ENCODE measurements at regions not wholly inside any gene's neighbourhood (a gene's known extent, or its start where the extent isn't known, plus 50 kb on each side); places are given as distances from the start of the nearest gene placed in this dataset.

GRCh38 chr5:28877050-28877449 is 1838.7 kb upstream of the CDH9 start:
- Histone ChIP-seq H3K9me3 (no peaks in the 10 kb centered on the region; the same call in 1 of the 2 replicates), H3K4me2 (no peak overlapping the region), H3K36me3 (replicated peaks in 1 of 2; ENCODE audit: control insufficient read depth in 1 of 2, insufficient read depth in 2 of 2, low read length in 1 of 2) (no peaks in the 10 kb centered on the region), H3K27me3 (ENCODE audit: insufficient read depth) (no peaks in the 10 kb centered on the region), H2AFZ (ENCODE audit: low read depth) (no peak overlapping the region), H4K20me1 (ENCODE audit: insufficient read depth) (no peaks in the 10 kb centered on the region), H3F3A (replicated peaks; ENCODE audit: insufficient read depth) (no peaks in the 10 kb centered on the region), H3K4me1 (ENCODE audit: control insufficient read depth in 1 of 2, insufficient read depth in 2 of 2, low read depth in 1 of 2, low read length in 1 of 2) (no peaks in the 10 kb centered on the region), H3K27ac (ENCODE audit: low read depth in 2 of 2, low read length in 1 of 2) (no peak overlapping the region), H3K79me2 (ENCODE audit: insufficient read depth) (no peaks in the 10 kb centered on the region), H3K9ac (no peak overlapping the region), H3K9me2 (no peaks in the 10 kb centered on the region), H3K4me3 (ENCODE audit: low read depth in 2 of 2, low read length in 1 of 2) (no peak overlapping the region; a peak in 1 of 4 replicates)
- CTCF ChIA-PET, result no interaction called here
- TF ChIP-seq RAD21 (IDR thresholded peaks at IDR 0.05; ENCODE audit: low read length) (no peak), GATA2 (CRISPR knock-in tag; IDR thresholded peaks at IDR 0.05) (no peak), PBX3 (IDR thresholded peaks at IDR 0.05) (no peak), ELF1 (IDR thresholded peaks at IDR 0.05) (no peak), NRF1 (IDR thresholded peaks at IDR 0.05; ENCODE audit: low read depth, low read length) (no peak), SIN3A (IDR thresholded peaks at IDR 0.05; ENCODE audit: borderline replicate concordance, low read depth, low read length) (no peak), USF2 (IDR thresholded peaks at IDR 0.05; ENCODE audit: borderline replicate concordance, low read depth, low read length) (no peak), TAF1 (IDR thresholded peaks at IDR 0.05; ENCODE audit: borderline replicate concordance, low read depth, low read length) (no peak), MXI1 (IDR thresholded peaks at IDR 0.05; ENCODE audit: low read depth, low read length) (no peak), REST (IDR thresholded peaks at IDR 0.05; ENCODE audit: low read depth, low read length) (no peak), MAX (IDR thresholded peaks at IDR 0.05; ENCODE audit: low read depth) (no peak), POLR2AphosphoS5 (IDR thresholded peaks at IDR 0.05; ENCODE audit: low read depth, low read length) (no peak)
- DNase-seq, result no peak
- POLR2A ChIA-PET, result no interaction called here

GRCh38 chr5:28864006-28864405 is 1825.6 kb upstream of the CDH9 start:
- no peak overlapping the region for H3K27ac ChIP-seq (ENCODE audit: low read depth in 2 of 2, low read length in 1 of 2)
- no peaks in the 10 kb centered on the region for H3K27me3 ChIP-seq (ENCODE audit: insufficient read depth)
- H3K36me3 ChIP-seq (replicated peaks in 1 of 2; ENCODE audit: control insufficient read depth in 1 of 2, insufficient read depth in 2 of 2, low read length in 1 of 2), result no peaks in the 10 kb centered on the region
- no peak overlapping the region for H3K4me3 ChIP-seq (ENCODE audit: low read depth in 2 of 2, low read length in 1 of 2)
- H3K9ac ChIP-seq, result no peak overlapping the region
- DNase-seq, result no peak
- no peaks in the 10 kb centered on the region for H3K4me1 ChIP-seq (ENCODE audit: control insufficient read depth in 1 of 2, insufficient read depth in 2 of 2, low read depth in 1 of 2, low read length in 1 of 2)
- H3K9me2 ChIP-seq, result no peaks in the 10 kb centered on the region
- POLR2A ChIA-PET, result no interaction called here
- H3F3A ChIP-seq (replicated peaks; ENCODE audit: insufficient read depth), result no peaks in the 10 kb centered on the region
- no peaks in the 10 kb centered on the region for H3K9me3 ChIP-seq
- H3K79me2 ChIP-seq (ENCODE audit: insufficient read depth), result no peaks in the 10 kb centered on the region
- CTCF ChIA-PET, result no interaction called here
- H4K20me1 ChIP-seq (ENCODE audit: insufficient read depth), result no peaks in the 10 kb centered on the region
- 5% methylated on average over 2 of the region's 2 CpGs for WGBS (ENCODE audit: low lambda C conversion rate)
- H2AFZ ChIP-seq (ENCODE audit: low read depth), result no peak overlapping the region
- no peak overlapping the region for H3K4me2 ChIP-seq
- TF ChIP-seq TAF1 (IDR thresholded peaks at IDR 0.05; ENCODE audit: borderline replicate concordance, low read depth, low read length), result no peak
- TF ChIP-seq GATA2 (CRISPR knock-in tag; IDR thresholded peaks at IDR 0.05), result no peak
- TF ChIP-seq JUND (IDR thresholded peaks at IDR 0.05), result no peak
- no peak for TF ChIP-seq RXRA (IDR thresholded peaks at IDR 0.05; ENCODE audit: borderline replicate concordance, low read depth)
- no peak for TF ChIP-seq POLR2AphosphoS5 (IDR thresholded peaks at IDR 0.05; ENCODE audit: low read depth, low read length)
- TF ChIP-seq RCOR1 (IDR thresholded peaks at IDR 0.05; ENCODE audit: low read length), result no peak
- no peak for TF ChIP-seq ELF1 (IDR thresholded peaks at IDR 0.05)
- TF ChIP-seq REST (IDR thresholded peaks at IDR 0.05; ENCODE audit: low read depth, low read length), result no peak
- TF ChIP-seq FOSL2 (IDR thresholded peaks at IDR 0.05; ENCODE audit: borderline replicate concordance, low read depth), result no peak
- no peak for TF ChIP-seq SIN3A (IDR thresholded peaks at IDR 0.05; ENCODE audit: borderline replicate concordance, low read depth, low read length)
- TF ChIP-seq RAD21 (IDR thresholded peaks at IDR 0.05; ENCODE audit: low read length), result no peak
- no peak for TF ChIP-seq TEAD4 (IDR thresholded peaks at IDR 0.05; ENCODE audit: borderline replicate concordance, insufficient read depth)
- TF ChIP-seq FOXM1 (IDR thresholded peaks at IDR 0.05; ENCODE audit: low read depth), result no peak

Measured in SK-N-SH (cell line).